Caco-2 (cell line): ENCODE measurements at regions not wholly inside any gene's neighbourhood (a gene's known extent, or its start where the extent isn't known, plus 50 kb on each side); places are given as distances from the start of the nearest gene placed in this dataset.

Experiments
- BruUV-seq: library from RNA; stranded (reverse); fragments of 400-500 nt; replicated peaks from 2 replicates; lab custom pipeline; 2021; lab: Mats Ljungman, UMichigan
- CTCF ChIA-PET: fragments of 300-600 bp; sonication (Branson Sonifier 250); formaldehyde crosslinking; loops from one replicate; lab custom pipeline; 2022; ENCODE audit warnings: antibody characterized with exemption; lab: Charles Lee
- POLR2A ChIA-PET: fragments of 300-600 bp; sonication (Branson Sonifier 250); formaldehyde crosslinking; loops from one replicate; lab custom pipeline; 2022; ENCODE audit warnings: antibody characterized with exemption; lab: Charles Lee
- DNase-seq, 2 experiments: peaks; one replicate each; pipeline versions ENCODE4 v3.0.0 to v3.0.0-alpha.2; 2020 to 2022
- H3K27me3 ChIP-seq: replicated peaks from 2 replicates; pipeline ENCODE4 v1.6.0; 2011; ENCODE audit warnings: low read length; ENCODE audit not compliant: control insufficient read depth, insufficient read depth
- H3K36me3 ChIP-seq: 2 replicates; pipeline ENCODE4 v1.5.1; 2011; ENCODE audit warnings: low read length; ENCODE audit not compliant: control insufficient read depth, insufficient read depth
- H3K4me1 ChIP-seq: fragments of 250-450 bp; sonication (Bioruptor Pico); 2 replicates; pipeline ENCODE4 v1.5.1; 2020; ENCODE audit warnings: mild to moderate bottlenecking
- H3K4me3 ChIP-seq: 2 replicates; pipeline ENCODE4 v1.5.1; 2011; ENCODE audit warnings: low read depth, mild to moderate bottlenecking, control low read depth, low read length
- H3K9me3 ChIP-seq: fragments of 250-450 bp; sonication (Bioruptor Pico); 2 replicates; pipeline ENCODE4 v1.5.1; 2020; ENCODE audit warnings: mild to moderate bottlenecking, moderate library complexity
- H3K27ac Mint-ChIP-seq: one replicate; pipeline ENCODE4 v1.8.0; 2022; ENCODE audit warnings: mixed read lengths; ENCODE audit not compliant: unreplicated experiment
- H3K27me3 Mint-ChIP-seq: one replicate; pipeline ENCODE4 v1.8.0; 2022; ENCODE audit warnings: mixed read lengths; ENCODE audit not compliant: insufficient read depth, unreplicated experiment
- H3K36me3 Mint-ChIP-seq: one replicate; pipeline ENCODE4 v1.8.0; 2022; ENCODE audit warnings: mild to moderate bottlenecking, mixed read lengths; ENCODE audit not compliant: insufficient read depth, unreplicated experiment
- H3K4me1 Mint-ChIP-seq: one replicate; pipeline ENCODE4 v1.8.0; 2022; ENCODE audit warnings: low read depth, mixed read lengths; ENCODE audit not compliant: unreplicated experiment
- H3K4me3 Mint-ChIP-seq: one replicate; pipeline ENCODE4 v1.8.0; 2022; ENCODE audit warnings: mild to moderate bottlenecking, moderate library complexity, mixed read lengths; ENCODE audit not compliant: unreplicated experiment
- H3K9me3 Mint-ChIP-seq: one replicate; pipeline ENCODE4 v1.8.0; 2022; ENCODE audit warnings: mixed read lengths; ENCODE audit not compliant: unreplicated experiment
- intact Hi-C: fragments of 100-400 bp; cut with micrococcal nuclease; formaldehyde crosslinking; loops from one replicate; pipeline ENCODE4 v1.10.0; 2022; ENCODE audit not compliant: unreplicated experiment
- TF ChIP-seq, protein P1 (sequence below), 2 experiments: fragments of 200-600 bp in 1 of 2; IDR thresholded peaks; 1 replicate in 1 of 2; 2 replicates in 1 of 2; pipeline versions ENCODE4 v1.5.1 to v1.8.0; 2011 to 2022; ENCODE audit warnings: antibody characterized with exemption in 1 of 2, control low read depth in 1 of 2, inconsistent platforms in 1 of 2, low read depth in 1 of 2, low read length in 1 of 2, mild to moderate bottlenecking in 1 of 2, moderate library complexity in 1 of 2; ENCODE audit not compliant: insufficient read depth in 1 of 2, severe bottlenecking in 1 of 2, unreplicated experiment in 1 of 2

DNA sequence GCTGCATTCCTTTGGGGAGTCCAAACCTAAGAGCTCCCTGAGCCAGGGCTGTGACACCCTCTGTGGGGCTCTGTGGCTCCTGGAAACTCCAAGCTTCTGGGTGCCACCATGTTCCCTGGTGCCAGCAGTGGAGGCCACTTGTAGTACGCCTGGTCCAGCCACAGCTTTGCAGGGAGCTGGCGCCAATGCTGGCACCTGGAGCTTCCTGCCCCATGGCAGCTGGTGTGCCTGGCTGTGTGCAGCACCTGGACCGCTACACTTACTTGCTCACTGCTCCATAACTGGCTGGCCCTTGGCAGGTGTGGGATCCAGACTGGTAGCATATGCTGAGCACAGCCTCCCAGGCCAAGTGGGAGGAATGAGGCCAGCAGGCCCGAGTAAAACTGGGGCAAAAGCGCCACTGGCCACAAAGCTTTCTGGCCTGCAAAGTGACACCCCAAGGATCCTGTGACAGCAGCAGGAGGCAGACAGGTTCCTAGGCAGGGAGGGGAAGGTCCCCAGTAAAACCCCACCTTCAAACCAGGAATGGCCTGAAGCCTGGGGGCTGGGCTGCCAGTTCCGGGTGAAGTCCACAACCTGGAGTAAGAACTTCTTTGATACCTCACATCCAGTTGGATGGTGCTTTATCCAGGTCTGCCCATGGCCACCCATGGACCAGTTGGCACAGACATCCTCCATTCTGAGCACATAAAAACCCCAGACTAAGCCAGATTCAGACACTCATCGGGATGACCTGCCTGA lies 461.0 kb downstream of the TBC1D32 start:
- BruUV-seq: no TSS peak
- Histone ChIP-seq H3K27me3 (no peaks in the 10 kb centered on the region), H3K36me3 (no peaks in the 10 kb centered on the region), H3K4me3 (no peak overlapping the region), H3K9me3 (no peaks in the 10 kb centered on the region), H3K4me1 (no peaks in the 10 kb centered on the region)
- peaks cover 8% of the 10 kb centered on the region for H3K9me3 Mint-ChIP-seq
- H3K4me1 Mint-ChIP-seq: no peaks in the 10 kb centered on the region
- H3K27me3 Mint-ChIP-seq: peaks cover 3% of the 10 kb centered on the region
- no peak for DNase-seq
- no peak overlapping the region for H3K4me3 Mint-ChIP-seq
- no peaks in the 10 kb centered on the region for H3K36me3 Mint-ChIP-seq
- CTCF ChIA-PET: no interaction called here
- POLR2A ChIA-PET: no interaction called here
- no peak overlapping the region for H3K27ac Mint-ChIP-seq
- TF ChIP-seq, protein P1, sequence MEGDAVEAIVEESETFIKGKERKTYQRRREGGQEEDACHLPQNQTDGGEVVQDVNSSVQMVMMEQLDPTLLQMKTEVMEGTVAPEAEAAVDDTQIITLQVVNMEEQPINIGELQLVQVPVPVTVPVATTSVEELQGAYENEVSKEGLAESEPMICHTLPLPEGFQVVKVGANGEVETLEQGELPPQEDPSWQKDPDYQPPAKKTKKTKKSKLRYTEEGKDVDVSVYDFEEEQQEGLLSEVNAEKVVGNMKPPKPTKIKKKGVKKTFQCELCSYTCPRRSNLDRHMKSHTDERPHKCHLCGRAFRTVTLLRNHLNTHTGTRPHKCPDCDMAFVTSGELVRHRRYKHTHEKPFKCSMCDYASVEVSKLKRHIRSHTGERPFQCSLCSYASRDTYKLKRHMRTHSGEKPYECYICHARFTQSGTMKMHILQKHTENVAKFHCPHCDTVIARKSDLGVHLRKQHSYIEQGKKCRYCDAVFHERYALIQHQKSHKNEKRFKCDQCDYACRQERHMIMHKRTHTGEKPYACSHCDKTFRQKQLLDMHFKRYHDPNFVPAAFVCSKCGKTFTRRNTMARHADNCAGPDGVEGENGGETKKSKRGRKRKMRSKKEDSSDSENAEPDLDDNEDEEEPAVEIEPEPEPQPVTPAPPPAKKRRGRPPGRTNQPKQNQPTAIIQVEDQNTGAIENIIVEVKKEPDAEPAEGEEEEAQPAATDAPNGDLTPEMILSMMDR (IDR thresholded peaks at IDR 0.05; ENCODE audit: insufficient read depth in 1 of 2, low read depth in 1 of 2, low read length in 1 of 2, severe bottlenecking in 1 of 2, unreplicated experiment in 1 of 2): no peak
- intact Hi-C loops: no loop called here

DNA sequence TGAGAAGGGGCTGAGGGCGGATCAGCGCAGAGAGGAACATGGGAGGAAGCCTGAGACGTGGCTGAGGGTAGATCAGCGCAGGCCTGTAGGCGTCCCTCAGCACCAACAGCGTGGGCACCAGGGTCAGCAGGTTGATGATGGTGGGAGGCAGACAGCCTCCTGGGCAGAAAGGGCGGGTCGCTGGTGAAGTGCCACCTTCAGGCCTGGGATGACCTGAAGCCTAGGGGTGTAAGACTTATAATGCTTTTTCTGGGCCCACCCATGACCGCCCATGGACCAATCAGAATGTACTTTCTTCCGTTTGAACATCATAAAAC lies 462.1 kb downstream of the TBC1D32 start:
- no peaks in the 10 kb centered on the region for H3K4me1 Mint-ChIP-seq
- Histone ChIP-seq H3K36me3 (no peaks in the 10 kb centered on the region), H3K27me3 (no peaks in the 10 kb centered on the region), H3K9me3 (no peaks in the 10 kb centered on the region), H3K4me3 (no peak overlapping the region), H3K4me1 (no peaks in the 10 kb centered on the region)
- no TSS peak for BruUV-seq
- TF ChIP-seq, protein P1 (IDR thresholded peaks at IDR 0.05; ENCODE audit: insufficient read depth in 1 of 2, low read depth in 1 of 2, low read length in 1 of 2, severe bottlenecking in 1 of 2, unreplicated experiment in 1 of 2): no peak
- intact Hi-C loops: no loop called here
- no peak overlapping the region for H3K4me3 Mint-ChIP-seq
- CTCF ChIA-PET: no interaction called here
- H3K27me3 Mint-ChIP-seq: no peaks in the 10 kb centered on the region
- POLR2A ChIA-PET: no interaction called here
- H3K36me3 Mint-ChIP-seq: no peaks in the 10 kb centered on the region
- DNase-seq: no peak
- no peak overlapping the region for H3K27ac Mint-ChIP-seq
- H3K9me3 Mint-ChIP-seq: no peaks in the 10 kb centered on the region

DNA sequence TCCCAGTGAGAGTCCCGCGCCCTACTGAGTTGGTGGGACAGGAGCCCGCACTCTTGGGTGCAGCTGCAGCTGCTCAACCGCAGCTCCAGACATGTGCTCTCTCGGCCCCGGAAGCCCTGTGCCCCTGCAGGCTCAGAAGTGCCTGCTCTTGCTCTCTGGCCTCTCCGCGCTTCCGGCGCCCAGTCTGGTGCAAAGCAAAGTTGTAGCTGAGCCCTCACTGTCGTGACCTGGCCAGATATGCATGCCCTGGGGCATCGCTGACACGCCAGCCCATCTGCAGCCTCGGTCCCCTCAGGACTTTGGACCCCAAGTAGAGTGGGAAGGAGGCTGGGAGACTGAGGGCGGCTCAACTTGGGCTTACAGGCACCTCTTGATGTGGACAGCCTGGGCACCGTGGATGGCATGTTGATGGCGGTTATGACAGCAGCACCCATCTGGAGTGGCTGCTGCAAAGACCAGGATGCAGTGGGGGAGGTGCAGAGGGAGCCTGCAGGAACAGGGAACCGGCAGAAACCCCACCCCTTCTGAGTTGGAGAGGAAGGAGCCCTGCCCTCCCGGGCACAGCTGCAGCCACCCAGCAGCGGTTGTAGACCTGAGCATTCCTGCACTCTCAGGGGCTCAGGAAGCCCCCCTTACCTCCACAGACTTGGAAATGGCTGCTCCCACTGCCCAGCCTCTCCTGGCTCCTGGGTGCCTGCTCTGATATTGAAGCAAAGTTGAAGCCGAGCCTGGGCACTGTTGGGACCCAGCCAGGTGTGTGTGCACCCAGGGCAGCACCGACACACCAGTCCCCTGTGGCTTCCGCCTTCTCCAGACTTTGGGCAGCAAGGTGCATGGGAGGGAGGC lies 462.6 kb downstream of the TBC1D32 start:
- no peak for DNase-seq
- H3K9me3 Mint-ChIP-seq: no peaks in the 10 kb centered on the region
- POLR2A ChIA-PET: no interaction called here

More for the DNA sequence above, 462.6 kb downstream of the TBC1D32 start:
- Histone ChIP-seq H3K27me3 (no peaks in the 10 kb centered on the region), H3K4me1 (no peaks in the 10 kb centered on the region), H3K4me3 (no peak overlapping the region), H3K36me3 (no peaks in the 10 kb centered on the region), H3K9me3 (no peaks in the 10 kb centered on the region)
- no peaks in the 10 kb centered on the region for H3K4me1 Mint-ChIP-seq
- intact Hi-C loops: no loop called here
- no peaks in the 10 kb centered on the region for H3K36me3 Mint-ChIP-seq
- TF ChIP-seq, protein P1 (IDR thresholded peaks at IDR 0.05; ENCODE audit: insufficient read depth in 1 of 2, low read depth in 1 of 2, low read length in 1 of 2, severe bottlenecking in 1 of 2, unreplicated experiment in 1 of 2): no peak
- no peak overlapping the region for H3K27ac Mint-ChIP-seq
- no peak overlapping the region for H3K4me3 Mint-ChIP-seq
- BruUV-seq: no TSS peak
- CTCF ChIA-PET: no interaction called here
- no peaks in the 10 kb centered on the region for H3K27me3 Mint-ChIP-seq
